Endothelial cell of umbilical vein (primary cell): ENCODE measurements at regions not wholly inside any gene's neighbourhood (a gene's known extent, or its start where the extent isn't known, plus 50 kb on each side); places are given as distances from the start of the nearest gene placed in this dataset.

Experiments used
- BruUV-seq: library from RNA; stranded (reverse); fragments of 400-500 nt; replicated peaks from 2 replicates; lab custom pipeline; 2021; lab: Mats Ljungman, UMichigan
- CTCF ChIA-PET: fragments of 300-600, 350-600 bp; sonication (Branson Sonifier 250); formaldehyde crosslinking; loops from one replicate; lab custom pipeline; 2021; ENCODE audit warnings: antibody characterized with exemption, inconsistent platforms; lab: Charles Lee
- POLR2A ChIA-PET: fragments of 300-600, 350-600 bp; sonication (Branson Sonifier 250); formaldehyde crosslinking; loops from one replicate; lab custom pipeline; 2021; ENCODE audit warnings: antibody characterized with exemption, inconsistent platforms; lab: Charles Lee
- DNase-seq: peaks from one replicate; pipeline ENCODE4 v3.0.0-alpha.2; 2011; ENCODE audit warnings: low read depth, low spot score
- FAIRE-seq: peaks from 2 replicates; lab custom pipeline; 2011; peaks lifted over from hg19 to GRCh38; lab: Jason Lieb, UNC
- H2AFZ ChIP-seq: 2 replicates; pipeline ENCODE4 v1.6.0; 2012; ENCODE audit warnings: low read depth, low read length, control low read depth, inconsistent platforms
- H3K27ac ChIP-seq: 2 replicates; pipeline ENCODE4 v1.5.1; 2011; ENCODE audit warnings: low read depth, mild to moderate bottlenecking, control low read depth, low read length, moderate library complexity; ENCODE audit not compliant: insufficient read depth
- H3K27me3 ChIP-seq, 2 experiments: 2 replicates each; pipeline versions ENCODE4 v1.6.0 to v1.6.1; 2011; ENCODE audit warnings: low read length in 2 of 2, mixed read lengths in 1 of 2; ENCODE audit not compliant: control insufficient read depth in 2 of 2, insufficient read depth in 2 of 2
- H3K36me3 ChIP-seq, 2 experiments: 2 replicates in 1 of 2; 3 replicates in 1 of 2; pipeline ENCODE4 v1.5.1; 2011; ENCODE audit warnings: low read length in 2 of 2, mild to moderate bottlenecking in 1 of 2, moderate library complexity in 1 of 2; ENCODE audit not compliant: control insufficient read depth in 2 of 2, insufficient read depth in 2 of 2; ENCODE audit errors: extremely low read depth in 1 of 2
- H3K4me1 ChIP-seq: 3 replicates; pipeline ENCODE4 v1.5.1; 2011; ENCODE audit warnings: mild to moderate bottlenecking, low read length; ENCODE audit not compliant: control insufficient read depth, insufficient read depth; ENCODE audit errors: extremely low read depth
- H3K4me2 ChIP-seq: 2 replicates; pipeline ENCODE4 v1.6.1; 2011; ENCODE audit warnings: low read length, control low read depth, mixed read lengths; ENCODE audit not compliant: insufficient read depth
- H3K4me3 ChIP-seq, 3 experiments: fragments of 200-600 bp in 1 of 3; sonication (generic), shearing (Covaris generic) in 1 of 3; replicated peaks in 1 of 3; 2 replicates each; pipeline ENCODE4 v1.5.1; 2011 to 2016; ENCODE audit warnings: control low read depth in 3 of 3, low read length in 3 of 3, mild to moderate bottlenecking in 2 of 3, inconsistent platforms in 1 of 3, low read depth in 1 of 3, moderate library complexity in 1 of 3; ENCODE audit not compliant: insufficient read depth in 1 of 3
- H3K79me2 ChIP-seq: 2 replicates; pipeline ENCODE4 v1.6.0; 2012; ENCODE audit warnings: low read length, inconsistent platforms; ENCODE audit not compliant: control insufficient read depth, insufficient read depth
- H3K9ac ChIP-seq: replicated peaks from 2 replicates; pipeline ENCODE3; 2011; ENCODE audit warnings: low read length, control low read depth; ENCODE audit not compliant: insufficient read depth; ENCODE audit errors: extremely low read depth
- H3K9me1 ChIP-seq: replicated peaks from 3 replicates; pipeline ENCODE4 v1.6.0; 2011; ENCODE audit warnings: mild to moderate bottlenecking, low read length; ENCODE audit not compliant: control insufficient read depth, insufficient read depth; ENCODE audit errors: extremely low read depth
- H3K9me3 ChIP-seq: replicated peaks from 2 replicates; pipeline ENCODE4 v1.5.1; 2012; ENCODE audit warnings: low read length, inconsistent platforms; ENCODE audit not compliant: control insufficient read depth, insufficient read depth
- H4K20me1 ChIP-seq: replicated peaks from 2 replicates; pipeline ENCODE3; 2011; ENCODE audit warnings: mild to moderate bottlenecking, low read length; ENCODE audit not compliant: control insufficient read depth, insufficient read depth; ENCODE audit errors: extremely low read depth
- CTCF ChIP-seq, 2 donors: IDR thresholded peaks; 1 replicate in 1 of 2; 2 replicates in 1 of 2; pipeline ENCODE4 v1.5.1; 2011; ENCODE audit warnings: low read length in 2 of 2, mild to moderate bottlenecking in 2 of 2, moderate library complexity in 2 of 2, control low read depth in 1 of 2, inconsistent platforms in 1 of 2, low read depth in 1 of 2; ENCODE audit not compliant: insufficient read depth in 1 of 2; ENCODE audit errors: extremely low read depth in 1 of 2
- EZH2 ChIP-seq: IDR thresholded peaks from 2 replicates; pipeline ENCODE4 v1.6.1; 2012; ENCODE audit warnings: borderline replicate concordance, low read depth, mild to moderate bottlenecking, moderate library complexity, low read length, inconsistent platforms; ENCODE audit not compliant: severe bottlenecking
- FOS ChIP-seq: IDR thresholded peaks from 2 replicates; pipeline ENCODE4 v1.6.1; 2011; ENCODE audit warnings: mild to moderate bottlenecking, low read length, moderate library complexity, borderline replicate concordance; ENCODE audit not compliant: insufficient read depth
- GATA2 ChIP-seq: IDR thresholded peaks from 2 replicates; pipeline ENCODE4 v1.7.0; 2011; ENCODE audit warnings: low read depth, mild to moderate bottlenecking, moderate library complexity, mixed read lengths, low read length; ENCODE audit not compliant: insufficient read length, insufficient read depth
- JUN ChIP-seq: IDR thresholded peaks from 2 replicates; pipeline ENCODE4 v1.6.1; 2011; ENCODE audit warnings: borderline replicate concordance, low read depth; ENCODE audit not compliant: insufficient read length, insufficient read depth
- MAX ChIP-seq: IDR thresholded peaks from 2 replicates; pipeline ENCODE4 v1.6.1; 2011; ENCODE audit not compliant: insufficient read depth, insufficient read length
- MYC ChIP-seq: IDR thresholded peaks from one replicate; pipeline ENCODE4 v1.6.1; 2011; ENCODE audit warnings: mild to moderate bottlenecking, low read depth, low read length
- POLR2A ChIP-seq: IDR thresholded peaks from 2 replicates; pipeline ENCODE4 v1.6.1; 2012; ENCODE audit warnings: low read depth, mild to moderate bottlenecking, control low read depth, low read length
- POLR2AphosphoS5 ChIP-seq: IDR thresholded peaks from 2 replicates; pipeline ENCODE4 v1.6.1; 2012; ENCODE audit warnings: low read depth, mild to moderate bottlenecking, control low read depth, low read length, moderate library complexity; ENCODE audit not compliant: insufficient read depth
- dilution Hi-C: fragments of 300-500 bp; cut with MboI; formaldehyde crosslinking; loops from one replicate; pipeline ENCODE4 v1.15.0; 2019; ENCODE audit warnings: low sequenced_read_pairs; ENCODE audit not compliant: extremely low pct_ligation_motif_present
- intact Hi-C: fragments of 100-400 bp; cut with micrococcal nuclease; formaldehyde crosslinking; loops from one replicate; pipeline ENCODE4 v1.10.0; 2022

- no peak for DNase-seq
- no peak overlapping the region for H3K4me3 ChIP-seq
- TF ChIP-seq POLR2A = no peak
- no peak for TF ChIP-seq MAX
- TF ChIP-seq CTCF (IDR thresholded peaks at IDR 0.05; ENCODE audit: extremely low read depth in 1 of 2, insufficient read depth in 1 of 2, low read depth in 1 of 2, low read length in 2 of 2) = no peak
- no peak for TF ChIP-seq MYC
- no peak for TF ChIP-seq JUN
- TF ChIP-seq GATA2 = no peak
- no peak for TF ChIP-seq FOS
- no peak overlapping the region for H3K27ac ChIP-seq
- H3K79me2 ChIP-seq = no peaks in the 10 kb centered on the region
- dilution Hi-C loops = no loop called here
- no peaks in the 10 kb centered on the region for H3K9me1 ChIP-seq
- CTCF ChIA-PET = no interaction called here
- H4K20me1 ChIP-seq = no peaks in the 10 kb centered on the region
- intact Hi-C loops = no loop called here
- no peaks in the 10 kb centered on the region for H3K9me3 ChIP-seq
- H3K4me2 ChIP-seq = no peak overlapping the region
- H3K36me3 ChIP-seq = no peaks in the 10 kb centered on the region
- POLR2A ChIA-PET = no interaction called here
- H3K9ac ChIP-seq = no peak overlapping the region
- H3K27me3 ChIP-seq = no peaks in the 10 kb centered on the region
- no peak for FAIRE-seq
- BruUV-seq = no TSS peak
- no peaks in the 10 kb centered on the region for H3K4me1 ChIP-seq
- no peak overlapping the region for H2AFZ ChIP-seq
Measured at GRCh38 chr6:98260382-98260781, 574.0 kb upstream of the POU3F2 start.

- FAIRE-seq (no peak), DNase-seq (no peak)
- no peaks in the 10 kb centered on the region for H3K79me2 ChIP-seq
- H4K20me1 ChIP-seq = no peaks in the 10 kb centered on the region
- H3K36me3 ChIP-seq = no peaks in the 10 kb centered on the region
- no peak overlapping the region for H3K9ac ChIP-seq
- peaks cover 3% of the 10 kb centered on the region for H3K9me3 ChIP-seq
- no peak overlapping the region for H3K4me3 ChIP-seq
- BruUV-seq = no TSS peak
- H3K27me3 ChIP-seq = no peaks in the 10 kb centered on the region
- intact Hi-C loops = no loop called here
- H2AFZ ChIP-seq = no peak overlapping the region
- dilution Hi-C loops = no loop called here
- ChIA-PET CTCF (no interaction called here), POLR2A (no interaction called here)
- H3K9me1 ChIP-seq = no peaks in the 10 kb centered on the region
- H3K27ac ChIP-seq = no peak overlapping the region
- no peak overlapping the region for H3K4me2 ChIP-seq
- no peak for TF ChIP-seq GATA2
- no peak for TF ChIP-seq MAX
- TF ChIP-seq POLR2A = no peak
- TF ChIP-seq POLR2AphosphoS5 = no peak
- TF ChIP-seq MYC = no peak
- TF ChIP-seq JUN = no peak
- TF ChIP-seq EZH2 = no peak
- no peak for TF ChIP-seq CTCF (IDR thresholded peaks at IDR 0.05; ENCODE audit: extremely low read depth in 1 of 2, insufficient read depth in 1 of 2, low read depth in 1 of 2, low read length in 2 of 2)
- no peak for TF ChIP-seq FOS
- H3K4me1 ChIP-seq = no peaks in the 10 kb centered on the region
Measured at GRCh38 chr6:98272060-98272459, 562.3 kb upstream of the POU3F2 start.
